Neural cell (in vitro differentiated cells): ENCODE measurements at regions not wholly inside any gene's neighbourhood (a gene's known extent, or its start where the extent isn't known, plus 50 kb on each side); places are given as distances from the start of the nearest gene placed in this dataset.

Experiments used
- H2AFZ ChIP-seq: fragments of 200-600, 300-800 bp; sonication (generic), shearing (Covaris generic); 2 replicates; pipeline ENCODE4 v1.6.0; 2014; ENCODE audit warnings: low read depth, mild to moderate bottlenecking, antibody characterized with exemption, low read length, moderate library complexity
- H3F3A ChIP-seq: fragments of 200-600 bp; shearing (Covaris generic); 2 replicates; pipeline ENCODE4 v1.6.1; 2016; ENCODE audit warnings: mild to moderate bottlenecking, moderate library complexity, mixed read lengths, antibody characterized with exemption, low read length; ENCODE audit not compliant: insufficient read depth, poor library complexity, severe bottlenecking
- H3K27ac ChIP-seq: fragments of 200-600, 300-800 bp; sonication (generic), shearing (Covaris generic); 2 replicates; pipeline ENCODE4 v1.5.1; 2014; ENCODE audit warnings: mild to moderate bottlenecking, low read length, moderate library complexity
- H3K27me3 ChIP-seq: fragments of 300-800, 200-600 bp; sonication (generic), shearing (Covaris generic); 2 replicates; pipeline ENCODE4 v1.6.0; 2014; ENCODE audit warnings: mild to moderate bottlenecking, low read depth, low read length, moderate library complexity; ENCODE audit not compliant: insufficient read depth
- H3K36me3 ChIP-seq: fragments of 300-800, 200-600 bp; sonication (generic), shearing (Covaris generic); 2 replicates; pipeline ENCODE4 v1.5.1; 2014; ENCODE audit warnings: mild to moderate bottlenecking, antibody characterized with exemption, low read length, moderate library complexity; ENCODE audit not compliant: insufficient read depth
- H3K4me2 ChIP-seq: fragments of 300-800, 200-600 bp; sonication (generic), shearing (Covaris generic); 2 replicates; pipeline ENCODE4 v1.6.0; 2014; ENCODE audit warnings: mild to moderate bottlenecking, low read length
- H3K4me3 ChIP-seq: fragments of 300-800, 200-600 bp; sonication (generic), shearing (Covaris generic); 2 replicates; pipeline ENCODE4 v1.5.1; 2014; ENCODE audit warnings: mild to moderate bottlenecking, low read length, moderate library complexity
- H3K79me2 ChIP-seq: fragments of 200-600 bp; shearing (Covaris generic); replicated peaks from 2 replicates; pipeline ENCODE4 v1.6.0; 2014; ENCODE audit warnings: mild to moderate bottlenecking, low read length, moderate library complexity; ENCODE audit not compliant: insufficient read depth
- H3K9ac ChIP-seq: fragments of 300-800, 200-600 bp; sonication (generic), shearing (Covaris generic); 2 replicates; pipeline ENCODE4 v1.6.1; 2016; ENCODE audit warnings: mild to moderate bottlenecking, low read length, mixed read lengths
- H3K9me2 ChIP-seq: fragments of 200-600 bp; shearing (Covaris generic); 2 replicates; pipeline ENCODE4 v1.6.1; 2016; ENCODE audit warnings: mild to moderate bottlenecking, low read length, mixed read lengths; ENCODE audit not compliant: insufficient read depth
- H3K9me3 ChIP-seq: fragments of 200-600, 300-800 bp; sonication (generic), shearing (Covaris generic); 2 replicates; pipeline ENCODE4 v1.6.1; 2016; ENCODE audit warnings: mild to moderate bottlenecking, mixed run types, low read length, moderate library complexity, mixed read lengths
- H4K20me1 ChIP-seq: fragments of 200-600 bp; shearing (Covaris generic); 2 replicates; pipeline ENCODE4 v1.6.1; 2016; ENCODE audit warnings: mild to moderate bottlenecking, mixed run types; ENCODE audit not compliant: insufficient read depth
- CTCF ChIP-seq: fragments of 450-650 bp; IDR thresholded peaks from 2 replicates; pipeline ENCODE4 v1.5.1; 2014; ENCODE audit warnings: antibody characterized with exemption, mild to moderate bottlenecking, moderate library complexity; ENCODE audit not compliant: poor library complexity, severe bottlenecking
- EP300 ChIP-seq: fragments of 450-650 bp; conservative IDR thresholded peaks from 2 replicates; pipeline ENCODE4 v1.6.1; 2014; ENCODE audit warnings: antibody characterized with exemption, mild to moderate bottlenecking, moderate library complexity; ENCODE audit not compliant: poor library complexity, severe bottlenecking
- EZH2 ChIP-seq: fragments of 200-600, 300-800 bp; shearing (Covaris generic), sonication (generic); IDR thresholded peaks from 2 replicates; pipeline ENCODE4 v1.6.1; 2014; ENCODE audit warnings: antibody characterized with exemption, low read length, borderline replicate concordance, mild to moderate bottlenecking; ENCODE audit not compliant: insufficient read depth, poor library complexity, severe bottlenecking
- MXI1 ChIP-seq: fragments of 450-650 bp; conservative IDR thresholded peaks from 2 replicates; pipeline ENCODE4 v1.6.1; 2014; ENCODE audit warnings: antibody characterized with exemption, mild to moderate bottlenecking; ENCODE audit not compliant: poor library complexity, severe bottlenecking
- POLR2AphosphoS5 ChIP-seq: IDR thresholded peaks from 2 replicates; pipeline ENCODE4 v1.6.1; 2012
- RAD21 ChIP-seq: fragments of 450-650 bp; conservative IDR thresholded peaks from 2 replicates; pipeline ENCODE4 v1.6.1; 2014; ENCODE audit warnings: antibody characterized with exemption, mild to moderate bottlenecking, moderate library complexity
- SMC3 ChIP-seq: fragments of 450-650 bp; conservative IDR thresholded peaks from 2 replicates; pipeline ENCODE4 v1.6.1; 2014; ENCODE audit warnings: antibody characterized with exemption, mild to moderate bottlenecking, moderate library complexity; ENCODE audit not compliant: poor library complexity
- TAF1 ChIP-seq: IDR thresholded peaks from 2 replicates; pipeline ENCODE4 v1.6.1; 2012; ENCODE audit warnings: low read depth
- TF ChIP-seq, protein P1 (sequence below): IDR thresholded peaks from 2 replicates; pipeline ENCODE4 v1.6.1; 2012; ENCODE audit warnings: borderline replicate concordance

- no peaks in the 10 kb centered on the region for H3F3A ChIP-seq
- no peaks in the 10 kb centered on the region for H3K9me3 ChIP-seq
- no peak overlapping the region for H2AFZ ChIP-seq
- no peaks in the 10 kb centered on the region for H3K9me2 ChIP-seq
- TF ChIP-seq POLR2AphosphoS5 (no peak), MXI1 (no peak), TAF1 (no peak), EP300 (no peak), SMC3 (no peak), RAD21 (no peak)
- TF ChIP-seq, protein P1, sequence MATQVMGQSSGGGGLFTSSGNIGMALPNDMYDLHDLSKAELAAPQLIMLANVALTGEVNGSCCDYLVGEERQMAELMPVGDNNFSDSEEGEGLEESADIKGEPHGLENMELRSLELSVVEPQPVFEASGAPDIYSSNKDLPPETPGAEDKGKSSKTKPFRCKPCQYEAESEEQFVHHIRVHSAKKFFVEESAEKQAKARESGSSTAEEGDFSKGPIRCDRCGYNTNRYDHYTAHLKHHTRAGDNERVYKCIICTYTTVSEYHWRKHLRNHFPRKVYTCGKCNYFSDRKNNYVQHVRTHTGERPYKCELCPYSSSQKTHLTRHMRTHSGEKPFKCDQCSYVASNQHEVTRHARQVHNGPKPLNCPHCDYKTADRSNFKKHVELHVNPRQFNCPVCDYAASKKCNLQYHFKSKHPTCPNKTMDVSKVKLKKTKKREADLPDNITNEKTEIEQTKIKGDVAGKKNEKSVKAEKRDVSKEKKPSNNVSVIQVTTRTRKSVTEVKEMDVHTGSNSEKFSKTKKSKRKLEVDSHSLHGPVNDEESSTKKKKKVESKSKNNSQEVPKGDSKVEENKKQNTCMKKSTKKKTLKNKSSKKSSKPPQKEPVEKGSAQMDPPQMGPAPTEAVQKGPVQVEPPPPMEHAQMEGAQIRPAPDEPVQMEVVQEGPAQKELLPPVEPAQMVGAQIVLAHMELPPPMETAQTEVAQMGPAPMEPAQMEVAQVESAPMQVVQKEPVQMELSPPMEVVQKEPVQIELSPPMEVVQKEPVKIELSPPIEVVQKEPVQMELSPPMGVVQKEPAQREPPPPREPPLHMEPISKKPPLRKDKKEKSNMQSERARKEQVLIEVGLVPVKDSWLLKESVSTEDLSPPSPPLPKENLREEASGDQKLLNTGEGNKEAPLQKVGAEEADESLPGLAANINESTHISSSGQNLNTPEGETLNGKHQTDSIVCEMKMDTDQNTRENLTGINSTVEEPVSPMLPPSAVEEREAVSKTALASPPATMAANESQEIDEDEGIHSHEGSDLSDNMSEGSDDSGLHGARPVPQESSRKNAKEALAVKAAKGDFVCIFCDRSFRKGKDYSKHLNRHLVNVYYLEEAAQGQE, result no peak
- H3K79me2 ChIP-seq, result no peaks in the 10 kb centered on the region
- no peak overlapping the region for H3K9ac ChIP-seq
- no peak overlapping the region for H3K4me2 ChIP-seq
- no peaks in the 10 kb centered on the region for H3K36me3 ChIP-seq
- no peaks in the 10 kb centered on the region for H3K27me3 ChIP-seq
- no peak overlapping the region for H3K4me3 ChIP-seq
- no peaks in the 10 kb centered on the region for H4K20me1 ChIP-seq
- no peak overlapping the region for H3K27ac ChIP-seq
Measured at GRCh38 chr2:217065695-217066405, 206.0 kb upstream of the TNP1 start.

GRCh38 chr2:217065012-217065290 is 205.1 kb upstream of the TNP1 start:
- Histone ChIP-seq H3K79me2 (no peaks in the 10 kb centered on the region), H3K4me3 (no peak overlapping the region), H3K4me2 (no peak overlapping the region), H4K20me1 (no peaks in the 10 kb centered on the region), H3K27me3 (no peaks in the 10 kb centered on the region), H3K27ac (no peak overlapping the region), H2AFZ (no peak overlapping the region), H3K9me3 (no peaks in the 10 kb centered on the region), H3K36me3 (no peaks in the 10 kb centered on the region), H3F3A (no peaks in the 10 kb centered on the region), H3K9ac (no peak overlapping the region), H3K9me2 (no peaks in the 10 kb centered on the region)
- no peak for TF ChIP-seq EP300
- no peak for TF ChIP-seq EZH2
- TF ChIP-seq POLR2AphosphoS5, result no peak
- TF ChIP-seq SMC3, result no peak
- TF ChIP-seq, protein P1, result no peak
- TF ChIP-seq TAF1, result no peak
- no peak for TF ChIP-seq MXI1
- TF ChIP-seq RAD21, result no peak
- TF ChIP-seq CTCF, result no peak
